Left forelimb (tissue), 1 donor: ENCODE measurements at regions not wholly inside any gene's neighbourhood (a gene's known extent, or its start where the extent isn't known, plus 50 kb on each side); places are given as distances from the start of the nearest gene placed in this dataset.

Experiments used
- DNase-seq: peaks from one replicate; pipeline ENCODE4 v3.0.0-alpha.2; 2018; ENCODE audit warnings: low spot score

- DNase-seq = no peak
Observed at GRCh38 chr9:121550041-121550440, 50.4 kb upstream of the GGTA1 start.

GRCh38 chr9:121550569-121551512, 51.2 kb upstream of the GGTA1 start:
- DNase-seq = peak; percentile 88

GRCh38 chr9:121551985-121552753, 52.5 kb upstream of the GGTA1 start:
- no peak for DNase-seq

GRCh38 chr9:121556082-121556481, 56.4 kb upstream of the GGTA1 start:
- DNase-seq = no peak

GRCh38 chr9:121556580-121556979, 56.9 kb upstream of the GGTA1 start:
- no peak for DNase-seq

- peak; percentile 88 for DNase-seq
Observed at GRCh38 chr9:121557581-121558447, 58.2 kb upstream of the GGTA1 start.

GRCh38 chr9:121558473-121558872, 58.8 kb upstream of the GGTA1 start:
- DNase-seq = no peak

GRCh38 chr9:121559183-121559582, 59.5 kb upstream of the GGTA1 start:
- DNase-seq = no peak

GRCh38 chr9:121560921-121561320, 61.3 kb upstream of the GGTA1 start:
- no peak for DNase-seq

- no peak for DNase-seq
Observed at GRCh38 chr9:121561385-121562222, 62.0 kb upstream of the GGTA1 start.

GRCh38 chr9:121562301-121562700, 62.7 kb upstream of the GGTA1 start:
- DNase-seq = no peak

GRCh38 chr9:121563425-121563824, 63.8 kb upstream of the GGTA1 start:
- DNase-seq = no peak

GRCh38 chr9:121563881-121564460, 64.3 kb upstream of the GGTA1 start:
- no peak for DNase-seq

- no peak for DNase-seq
Observed at GRCh38 chr9:121564504-121565260, 65.0 kb upstream of the GGTA1 start.

GRCh38 chr9:121566481-121567465, 67.1 kb upstream of the GGTA1 start:
- peak; percentile 81 for DNase-seq

- peak; percentile 71 for DNase-seq
Observed at GRCh38 chr9:121567500-121568342, 68.1 kb upstream of the GGTA1 start.

GRCh38 chr9:121568343-121569265, 69.0 kb upstream of the GGTA1 start:
- no peak for DNase-seq
